Epidermal melanocyte (primary cell): ENCODE measurements at regions not wholly inside any gene's neighbourhood (a gene's known extent, or its start where the extent isn't known, plus 50 kb on each side); places are given as distances from the start of the nearest gene placed in this dataset.

Experiments used
- DNase-seq: peaks from one replicate; pipeline ENCODE4 v3.0.0; 2011; ENCODE audit warnings: low spot score; ENCODE audit not compliant: insufficient read length

GRCh38 chr11:30089921-30090320 lies 73.1 kb upstream of the KCNA4 start:
- DNase-seq = no peak

GRCh38 chr11:30091246-30091645 lies 74.4 kb upstream of the KCNA4 start:
- no peak for DNase-seq

GRCh38 chr11:30091737-30092136 lies 74.9 kb upstream of the KCNA4 start:
- no peak for DNase-seq

GRCh38 chr11:30092518-30092917 lies 75.7 kb upstream of the KCNA4 start:
- DNase-seq = no peak

- DNase-seq = no peak
These were observed 83.7 kb upstream of the KCNA4 start for GRCh38 chr11:30100495-30100894.

GRCh38 chr11:30106222-30107181 lies 89.7 kb upstream of the KCNA4 start:
- DNase-seq = no peak

- no peak for DNase-seq
These were observed 91.1 kb upstream of the KCNA4 start for GRCh38 chr11:30107899-30108298.

- no peak for DNase-seq
These were observed 92.9 kb upstream of the KCNA4 start for GRCh38 chr11:30109774-30110173.

- no peak for DNase-seq
These were observed 93.9 kb upstream of the KCNA4 start for GRCh38 chr11:30110691-30111090.

GRCh38 chr11:30111786-30112185 lies 95.0 kb upstream of the KCNA4 start:
- no peak for DNase-seq

GRCh38 chr11:30113326-30113898 lies 96.6 kb upstream of the KCNA4 start:
- DNase-seq = no peak

- DNase-seq = no peak
These were observed 99.7 kb upstream of the KCNA4 start for GRCh38 chr11:30116512-30116911.

- no peak for DNase-seq
These were observed 103.3 kb upstream of the KCNA4 start for GRCh38 chr11:30120045-30120589.

GRCh38 chr11:30125456-30125855 lies 105.4 kb upstream of the FSHB start:
- no peak for DNase-seq

GRCh38 chr11:30128269-30128932 lies 102.4 kb upstream of the FSHB start:
- no peak for DNase-seq

GRCh38 chr11:30131535-30131934 lies 99.3 kb upstream of the FSHB start:
- no peak for DNase-seq

- DNase-seq = no peak
These were observed 97.5 kb upstream of the FSHB start for GRCh38 chr11:30133281-30133680.

- peak; percentile 37 for DNase-seq
These were observed 87.6 kb upstream of the FSHB start for GRCh38 chr11:30143098-30143705.

- no peak for DNase-seq
These were observed 83.5 kb upstream of the FSHB start for GRCh38 chr11:30147293-30147692.

GRCh38 chr11:30149998-30150397 lies 80.8 kb upstream of the FSHB start:
- no peak for DNase-seq

GRCh38 chr11:30150425-30150824 lies 80.4 kb upstream of the FSHB start:
- no peak for DNase-seq

- DNase-seq = no peak
These were observed 77.8 kb upstream of the FSHB start for GRCh38 chr11:30153008-30153407.
